ENCODE measurements at regions not wholly inside any gene's neighbourhood (a gene's known extent, or its start where the extent isn't known, plus 50 kb on each side); places are given as distances from the start of the nearest gene placed in this dataset.

DNA sequence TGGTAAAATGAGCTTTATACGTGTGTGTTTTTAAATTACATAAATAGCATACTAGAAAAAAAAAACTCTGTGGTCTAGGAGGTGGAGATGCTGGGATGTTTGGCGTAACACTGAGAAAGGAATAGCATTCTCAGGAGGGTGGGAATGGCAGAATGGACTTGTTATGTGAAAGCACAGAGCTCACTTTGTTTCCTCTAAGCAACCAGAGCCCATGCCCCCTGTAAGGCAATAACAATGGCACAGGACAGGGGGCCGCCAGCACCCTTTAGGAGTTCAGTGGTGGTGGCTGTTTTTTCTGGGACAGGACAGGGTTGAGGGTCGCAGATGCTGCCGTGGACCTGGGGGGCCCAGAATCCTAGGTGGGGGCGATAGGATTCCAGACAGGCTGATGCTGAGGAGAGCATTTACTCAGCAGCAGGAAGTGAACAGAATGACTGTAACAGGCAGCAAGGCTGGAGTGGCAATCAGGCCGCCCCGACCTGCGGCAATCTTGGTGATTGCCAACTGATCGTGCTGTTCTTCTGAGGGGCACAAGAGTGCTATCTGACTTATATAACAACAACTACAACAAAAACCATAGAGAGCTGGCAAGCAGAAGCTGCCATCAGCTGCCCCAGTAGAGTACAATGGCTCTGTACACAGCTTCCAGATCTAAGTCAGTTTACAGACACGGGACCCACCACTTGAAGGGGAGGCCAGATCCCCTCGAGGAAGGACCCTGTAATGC lies 160.4 kb downstream of the UACA start:
- H3K36me3 ChIP-seq (ENCODE audit: control insufficient read depth, insufficient read depth, low read length) = no peaks in the 10 kb centered on the region
- H3K9me3 ChIP-seq (ENCODE audit: control insufficient read depth, low read length) = peaks cover 8% of the 10 kb centered on the region
- H3K27ac ChIP-seq (ENCODE audit: low read depth, low read length, severe bottlenecking) = no peak overlapping the region
- 83 to 88% methylated on average over 9 to 11 of the region's 12 CpGs for WGBS, 2 experiments (ENCODE audit: insufficient coverage in 2 of 2)
- peaks cover 25% of the 10 kb centered on the region for H3K4me1 ChIP-seq (ENCODE audit: control insufficient read depth, insufficient read depth, low read length, poor library complexity, severe bottlenecking)
- H3K4me3 ChIP-seq (ENCODE audit: extremely low read depth, insufficient read depth, low read length, poor library complexity, severe bottlenecking) = no peak overlapping the region

- peaks cover 30% of the 10 kb centered on the region for H3K4me1 ChIP-seq (ENCODE audit: control insufficient read depth, insufficient read depth, low read length, poor library complexity, severe bottlenecking)
- H3K27ac ChIP-seq (ENCODE audit: low read depth, low read length, severe bottlenecking) = no peak overlapping the region
- no peaks in the 10 kb centered on the region for H3K36me3 ChIP-seq (ENCODE audit: control insufficient read depth, insufficient read depth, low read length)
- H3K4me3 ChIP-seq (ENCODE audit: extremely low read depth, insufficient read depth, low read length, poor library complexity, severe bottlenecking) = no peak overlapping the region
- 65 to 89% methylated on average over 1 to 2 of the region's 4 CpGs for WGBS, 2 experiments (ENCODE audit: insufficient coverage in 2 of 2)
- peaks cover 8% of the 10 kb centered on the region for H3K9me3 ChIP-seq (ENCODE audit: control insufficient read depth, low read length)
These were observed 161.1 kb downstream of the UACA start for GRCh38 chr15:70602281-70602680.

- no CpG with 5 or more reads among the region's 3 CpGs for WGBS, 2 experiments (ENCODE audit: insufficient coverage in 2 of 2)
- Histone ChIP-seq H3K4me3 (ENCODE audit: extremely low read depth, insufficient read depth, low read length, poor library complexity, severe bottlenecking) (no peak overlapping the region), H3K4me1 (ENCODE audit: control insufficient read depth, insufficient read depth, low read length, poor library complexity, severe bottlenecking) (peaks cover 18% of the 10 kb centered on the region), H3K9me3 (ENCODE audit: control insufficient read depth, low read length) (peaks cover 8% of the 10 kb centered on the region), H3K36me3 (ENCODE audit: control insufficient read depth, insufficient read depth, low read length) (no peaks in the 10 kb centered on the region), H3K27ac (ENCODE audit: low read depth, low read length, severe bottlenecking) (no peak overlapping the region)
These were observed 165.4 kb downstream of the UACA start for GRCh38 chr15:70597945-70598344.

- H3K36me3 ChIP-seq (ENCODE audit: control insufficient read depth, insufficient read depth, low read length) = no peaks in the 10 kb centered on the region
- H3K4me3 ChIP-seq (ENCODE audit: extremely low read depth, insufficient read depth, low read length, poor library complexity, severe bottlenecking) = no peak overlapping the region
- peaks cover 8% of the 10 kb centered on the region for H3K9me3 ChIP-seq (ENCODE audit: control insufficient read depth, low read length)
- WGBS, 2 experiments (ENCODE audit: insufficient coverage in 2 of 2) = 93 to 95% methylated on average over 4 of the region's 5 CpGs
- no peak overlapping the region for H3K27ac ChIP-seq (ENCODE audit: low read depth, low read length, severe bottlenecking)
- peaks cover 18% of the 10 kb centered on the region for H3K4me1 ChIP-seq (ENCODE audit: control insufficient read depth, insufficient read depth, low read length, poor library complexity, severe bottlenecking)
These were observed 166.2 kb downstream of the UACA start for GRCh38 chr15:70597056-70597603.

GRCh38 chr15:70596354-70597055 lies 166.9 kb downstream of the UACA start:
- Histone ChIP-seq H3K4me3 (ENCODE audit: extremely low read depth, insufficient read depth, low read length, poor library complexity, severe bottlenecking) (no peak overlapping the region), H3K27ac (ENCODE audit: low read depth, low read length, severe bottlenecking) (peak overlapping the region; percentile 33), H3K9me3 (ENCODE audit: control insufficient read depth, low read length) (peaks cover 8% of the 10 kb centered on the region), H3K36me3 (ENCODE audit: control insufficient read depth, insufficient read depth, low read length) (no peaks in the 10 kb centered on the region), H3K4me1 (ENCODE audit: control insufficient read depth, insufficient read depth, low read length, poor library complexity, severe bottlenecking) (peaks cover 18% of the 10 kb centered on the region)
- WGBS, 2 experiments (ENCODE audit: insufficient coverage in 2 of 2) = 89 to 100% methylated on average over 1 of the region's 2 CpGs

DNA sequence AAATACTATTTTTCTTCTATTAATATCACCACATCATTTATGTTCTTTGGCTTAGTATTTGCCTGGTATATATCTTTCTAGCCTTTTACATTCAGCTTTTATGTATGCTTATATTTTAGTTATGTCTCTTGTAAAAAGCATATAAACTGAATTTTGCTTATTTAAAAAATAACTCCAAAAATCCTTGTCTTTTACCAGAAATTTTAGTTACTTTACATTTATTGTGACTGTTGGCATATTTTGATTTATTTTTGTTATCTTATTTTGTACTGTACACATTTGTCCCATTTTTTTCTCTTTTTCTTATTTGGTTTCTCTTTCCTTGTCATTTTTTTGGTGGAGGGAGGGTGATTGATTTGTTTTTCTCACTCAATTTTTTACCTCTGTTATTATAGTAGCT lies 169.6 kb downstream of the UACA start:
- no peaks in the 10 kb centered on the region for H3K9me3 ChIP-seq (ENCODE audit: control insufficient read depth, low read length)
- H3K36me3 ChIP-seq (ENCODE audit: control insufficient read depth, insufficient read depth, low read length) = no peaks in the 10 kb centered on the region
- H3K27ac ChIP-seq (ENCODE audit: low read depth, low read length, severe bottlenecking) = no peak overlapping the region
- no peak overlapping the region for H3K4me3 ChIP-seq (ENCODE audit: extremely low read depth, insufficient read depth, low read length, poor library complexity, severe bottlenecking)
- peaks cover 18% of the 10 kb centered on the region for H3K4me1 ChIP-seq (ENCODE audit: control insufficient read depth, insufficient read depth, low read length, poor library complexity, severe bottlenecking)

GRCh38 chr15:70589728-70590127 lies 173.6 kb downstream of the UACA start:
- WGBS, 2 experiments (ENCODE audit: insufficient coverage in 2 of 2) = 80 to 89% methylated on average over 1 to 2 of the region's 4 CpGs
- peaks cover 2% of the 10 kb centered on the region for H3K4me1 ChIP-seq (ENCODE audit: control insufficient read depth, insufficient read depth, low read length, poor library complexity, severe bottlenecking)
- H3K36me3 ChIP-seq (ENCODE audit: control insufficient read depth, insufficient read depth, low read length) = no peaks in the 10 kb centered on the region
- no peak overlapping the region for H3K27ac ChIP-seq (ENCODE audit: low read depth, low read length, severe bottlenecking)
- no peaks in the 10 kb centered on the region for H3K9me3 ChIP-seq (ENCODE audit: control insufficient read depth, low read length)
- no peak overlapping the region for H3K4me3 ChIP-seq (ENCODE audit: extremely low read depth, insufficient read depth, low read length, poor library complexity, severe bottlenecking)

DNA sequence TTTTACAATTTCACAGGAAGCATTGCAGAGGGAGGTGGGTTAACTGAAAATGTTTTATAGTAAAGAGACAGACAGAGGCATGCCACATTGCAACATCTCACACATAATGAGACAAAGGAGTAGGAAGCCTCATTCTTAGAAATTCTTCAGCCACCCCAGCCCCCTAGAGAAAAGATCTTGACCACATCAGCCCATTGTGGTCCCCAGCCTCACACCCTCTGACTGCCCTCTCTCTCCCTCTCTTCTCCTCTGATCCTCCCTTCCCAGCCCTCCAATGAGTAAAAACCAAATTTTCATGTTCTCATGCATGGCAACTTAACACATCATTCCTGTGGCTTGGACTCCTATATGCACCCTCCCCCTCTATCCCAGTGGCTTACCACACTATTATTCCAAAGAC lies 174.1 kb downstream of the UACA start:
- Histone ChIP-seq H3K36me3 (ENCODE audit: control insufficient read depth, insufficient read depth, low read length) (no peaks in the 10 kb centered on the region), H3K4me3 (ENCODE audit: extremely low read depth, insufficient read depth, low read length, poor library complexity, severe bottlenecking) (no peak overlapping the region), H3K27ac (ENCODE audit: low read depth, low read length, severe bottlenecking) (no peak overlapping the region), H3K4me1 (ENCODE audit: control insufficient read depth, insufficient read depth, low read length, poor library complexity, severe bottlenecking) (peaks cover 6% of the 10 kb centered on the region), H3K9me3 (ENCODE audit: control insufficient read depth, low read length) (no peaks in the 10 kb centered on the region)

DNA sequence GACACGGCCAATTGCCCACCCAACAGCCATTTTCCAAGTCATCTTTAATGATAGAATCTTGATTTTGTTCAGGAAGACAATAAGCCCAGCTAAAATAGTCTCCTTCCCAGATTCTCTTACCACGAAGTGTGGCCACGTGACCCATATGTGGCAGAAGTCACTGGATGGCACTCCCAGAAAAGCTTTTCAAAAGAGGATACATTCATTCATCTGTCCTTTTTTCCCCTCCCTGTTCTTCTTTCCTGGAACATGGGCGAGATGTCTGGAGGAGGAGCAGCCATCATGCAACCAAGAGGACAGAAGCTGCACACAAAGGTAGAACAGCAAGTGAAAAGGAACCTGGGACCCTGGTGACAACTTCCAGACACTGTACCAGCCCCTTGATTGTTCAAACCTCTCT lies 174.7 kb downstream of the UACA start:
- Histone ChIP-seq H3K27ac (ENCODE audit: low read depth, low read length, severe bottlenecking) (no peak overlapping the region), H3K9me3 (ENCODE audit: control insufficient read depth, low read length) (no peaks in the 10 kb centered on the region), H3K36me3 (ENCODE audit: control insufficient read depth, insufficient read depth, low read length) (no peaks in the 10 kb centered on the region), H3K4me3 (ENCODE audit: extremely low read depth, insufficient read depth, low read length, poor library complexity, severe bottlenecking) (no peak overlapping the region), H3K4me1 (ENCODE audit: control insufficient read depth, insufficient read depth, low read length, poor library complexity, severe bottlenecking) (peaks cover 6% of the 10 kb centered on the region)
- 89 to 93% methylated on average over 3 to 4 of the region's 4 CpGs for WGBS, 2 experiments (ENCODE audit: insufficient coverage in 2 of 2)

DNA sequence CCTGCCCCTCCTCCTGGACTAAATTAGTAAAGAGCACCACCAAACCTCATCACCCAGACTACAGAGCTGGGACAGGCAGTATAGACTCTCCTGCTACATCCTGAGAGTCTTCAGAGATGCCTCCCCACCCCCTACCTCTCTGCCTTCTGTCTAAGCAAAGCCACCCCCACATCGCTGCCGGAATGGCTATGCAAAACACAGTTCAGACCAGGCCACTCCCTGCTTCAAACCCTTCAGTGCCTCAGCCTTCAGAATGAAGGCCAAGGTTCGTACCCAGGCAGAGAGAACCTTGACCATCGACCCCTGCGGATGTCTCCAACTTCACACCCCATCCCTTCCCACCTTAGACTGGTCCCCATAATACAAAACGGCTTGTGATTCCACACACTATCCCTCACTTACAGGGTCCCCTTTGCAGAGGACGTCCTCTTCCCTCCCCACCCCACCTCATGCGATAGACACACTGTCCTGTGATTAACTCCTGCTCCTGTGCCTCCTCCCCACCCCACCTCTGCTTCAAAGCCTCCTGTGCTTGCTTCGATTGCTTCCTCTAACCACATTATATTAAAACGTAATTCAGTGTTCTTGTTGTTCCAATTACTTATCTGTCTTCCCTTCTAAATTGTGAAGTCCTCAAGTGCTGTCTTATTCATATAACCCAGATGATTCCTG lies 175.3 kb downstream of the UACA start:
- H3K4me1 ChIP-seq (ENCODE audit: control insufficient read depth, insufficient read depth, low read length, poor library complexity, severe bottlenecking) = peaks cover 6% of the 10 kb centered on the region
- no peak overlapping the region for H3K27ac ChIP-seq (ENCODE audit: low read depth, low read length, severe bottlenecking)
- no peak overlapping the region for H3K4me3 ChIP-seq (ENCODE audit: extremely low read depth, insufficient read depth, low read length, poor library complexity, severe bottlenecking)
- 85 to 87% methylated on average over 9 to 10 of the region's 10 CpGs for WGBS, 2 experiments (ENCODE audit: insufficient coverage in 2 of 2)
- no peaks in the 10 kb centered on the region for H3K9me3 ChIP-seq (ENCODE audit: control insufficient read depth, low read length)
- H3K36me3 ChIP-seq (ENCODE audit: control insufficient read depth, insufficient read depth, low read length) = no peaks in the 10 kb centered on the region

Measured in mesodermal cell (in vitro differentiated cells).